HCT116 (cell line): ENCODE measurements at regions not wholly inside any gene's neighbourhood (a gene's known extent, or its start where the extent isn't known, plus 50 kb on each side); places are given as distances from the start of the nearest gene placed in this dataset.

Experiments used
- CEBPB ChIP-seq: IDR thresholded peaks from 2 replicates; pipeline ENCODE4 v1.6.1; 2012; ENCODE audit warnings: low read depth
- EGR1 ChIP-seq: IDR thresholded peaks from 2 replicates; pipeline ENCODE4 v1.6.1; 2012; ENCODE audit warnings: low read depth
- EZH2 ChIP-seq: fragments of 200-600 bp; sonication (generic); IDR thresholded peaks from 2 replicates; pipeline ENCODE4 v1.6.1; 2017; ENCODE audit warnings: antibody characterized with exemption, mixed run types
- EZH2phosphoT487 ChIP-seq: fragments of 200-600 bp; IDR thresholded peaks from 2 replicates; pipeline ENCODE4 v1.6.1; 2018; ENCODE audit warnings: antibody characterized with exemption, borderline replicate concordance
- JUND ChIP-seq: IDR thresholded peaks from 2 replicates; pipeline ENCODE4 v1.6.1; 2012
- MAX ChIP-seq: IDR thresholded peaks from 2 replicates; pipeline ENCODE4 v1.6.1; 2012
- POLR2A ChIP-seq: IDR thresholded peaks from 2 replicates; pipeline ENCODE4 v1.7.0; 2011; ENCODE audit warnings: borderline replicate concordance; ENCODE audit not compliant: insufficient read depth, insufficient read length; ENCODE audit errors: extremely low read depth
- POLR2AphosphoS5 ChIP-seq: IDR thresholded peaks from 2 replicates; pipeline ENCODE4 v1.6.1; 2011; ENCODE audit warnings: mild to moderate bottlenecking, low read depth, low read length, moderate library complexity
- REST ChIP-seq: IDR thresholded peaks from 2 replicates; pipeline ENCODE4 v1.6.1; 2012; ENCODE audit warnings: low read depth
- TCF7L2 ChIP-seq: IDR thresholded peaks from 2 replicates; pipeline ENCODE4 v1.7.0; 2011; ENCODE audit warnings: borderline replicate concordance, inconsistent platforms; ENCODE audit not compliant: insufficient read depth, insufficient read length; ENCODE audit errors: extremely low read depth
- TF ChIP-seq, protein P1 (sequence below), 3 experiments: fragments of 200-600 bp in 1 of 3; sonication (generic) in 1 of 3; IDR thresholded peaks in 2 of 3; conservative IDR thresholded peaks in 1 of 3; 2 replicates each; pipeline ENCODE4 v1.5.1; 2012 to 2017; ENCODE audit warnings: low read depth in 2 of 3, low read length in 2 of 3, antibody characterized with exemption in 1 of 3, borderline replicate concordance in 1 of 3, control low read depth in 1 of 3, mild to moderate bottlenecking in 1 of 3, mixed read lengths in 1 of 3, mixed run types in 1 of 3, moderate library complexity in 1 of 3; ENCODE audit not compliant: insufficient read depth in 1 of 3

DNA sequence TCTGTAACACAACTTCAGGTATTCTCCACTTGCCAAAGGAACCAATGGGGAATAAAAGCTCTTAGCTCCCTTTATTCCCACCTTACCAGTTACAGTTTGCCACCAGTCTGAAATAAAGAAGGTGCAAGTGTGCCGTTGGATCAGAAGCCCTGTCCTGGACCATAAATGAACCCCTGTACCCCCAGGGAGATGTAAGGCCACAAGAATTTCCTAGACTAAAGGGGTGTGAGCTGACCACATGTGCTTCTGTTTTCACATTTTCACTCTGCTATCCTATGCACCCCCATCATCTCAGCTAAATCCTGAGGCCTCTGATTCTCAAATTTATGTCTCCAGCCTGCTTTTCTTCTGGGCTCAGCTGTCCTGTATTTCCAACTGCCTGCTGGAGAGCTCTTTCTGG is 221.2 kb downstream of the SPRY1 start:
- TF ChIP-seq CEBPB (no peak), MAX (no peak), POLR2AphosphoS5 (no peak), EZH2 (no peak), REST (no peak), POLR2A (no peak), EGR1 (no peak), JUND (no peak), TCF7L2 (no peak), EZH2phosphoT487 (no peak)
- TF ChIP-seq, protein P1, sequence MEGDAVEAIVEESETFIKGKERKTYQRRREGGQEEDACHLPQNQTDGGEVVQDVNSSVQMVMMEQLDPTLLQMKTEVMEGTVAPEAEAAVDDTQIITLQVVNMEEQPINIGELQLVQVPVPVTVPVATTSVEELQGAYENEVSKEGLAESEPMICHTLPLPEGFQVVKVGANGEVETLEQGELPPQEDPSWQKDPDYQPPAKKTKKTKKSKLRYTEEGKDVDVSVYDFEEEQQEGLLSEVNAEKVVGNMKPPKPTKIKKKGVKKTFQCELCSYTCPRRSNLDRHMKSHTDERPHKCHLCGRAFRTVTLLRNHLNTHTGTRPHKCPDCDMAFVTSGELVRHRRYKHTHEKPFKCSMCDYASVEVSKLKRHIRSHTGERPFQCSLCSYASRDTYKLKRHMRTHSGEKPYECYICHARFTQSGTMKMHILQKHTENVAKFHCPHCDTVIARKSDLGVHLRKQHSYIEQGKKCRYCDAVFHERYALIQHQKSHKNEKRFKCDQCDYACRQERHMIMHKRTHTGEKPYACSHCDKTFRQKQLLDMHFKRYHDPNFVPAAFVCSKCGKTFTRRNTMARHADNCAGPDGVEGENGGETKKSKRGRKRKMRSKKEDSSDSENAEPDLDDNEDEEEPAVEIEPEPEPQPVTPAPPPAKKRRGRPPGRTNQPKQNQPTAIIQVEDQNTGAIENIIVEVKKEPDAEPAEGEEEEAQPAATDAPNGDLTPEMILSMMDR (IDR thresholded peaks at IDR 0.05 in 2 of 3, conservative IDR thresholded peaks at IDR 0.05 in 1 of 3; ENCODE audit: borderline replicate concordance in 1 of 3, insufficient read depth in 1 of 3, low read depth in 2 of 3, low read length in 2 of 3) = no peak
